ENCODE measurements at regions not wholly inside any gene's neighbourhood (a gene's known extent, or its start where the extent isn't known, plus 50 kb on each side); places are given as distances from the start of the nearest gene placed in this dataset.

GRCh38 chr4:182978152-182978827 is 61.1 kb upstream of the DCTD start:
- Histone ChIP-seq H3K27me3 (ENCODE audit: low read depth) (no peaks in the 10 kb centered on the region), H3K4me3 (no peak overlapping the region), H3K27ac (no peak overlapping the region), H3K4me1 (no peaks in the 10 kb centered on the region), H3K36me3 (no peaks in the 10 kb centered on the region), H3K9me3 (no peaks in the 10 kb centered on the region)
- TF ChIP-seq, protein P1, sequence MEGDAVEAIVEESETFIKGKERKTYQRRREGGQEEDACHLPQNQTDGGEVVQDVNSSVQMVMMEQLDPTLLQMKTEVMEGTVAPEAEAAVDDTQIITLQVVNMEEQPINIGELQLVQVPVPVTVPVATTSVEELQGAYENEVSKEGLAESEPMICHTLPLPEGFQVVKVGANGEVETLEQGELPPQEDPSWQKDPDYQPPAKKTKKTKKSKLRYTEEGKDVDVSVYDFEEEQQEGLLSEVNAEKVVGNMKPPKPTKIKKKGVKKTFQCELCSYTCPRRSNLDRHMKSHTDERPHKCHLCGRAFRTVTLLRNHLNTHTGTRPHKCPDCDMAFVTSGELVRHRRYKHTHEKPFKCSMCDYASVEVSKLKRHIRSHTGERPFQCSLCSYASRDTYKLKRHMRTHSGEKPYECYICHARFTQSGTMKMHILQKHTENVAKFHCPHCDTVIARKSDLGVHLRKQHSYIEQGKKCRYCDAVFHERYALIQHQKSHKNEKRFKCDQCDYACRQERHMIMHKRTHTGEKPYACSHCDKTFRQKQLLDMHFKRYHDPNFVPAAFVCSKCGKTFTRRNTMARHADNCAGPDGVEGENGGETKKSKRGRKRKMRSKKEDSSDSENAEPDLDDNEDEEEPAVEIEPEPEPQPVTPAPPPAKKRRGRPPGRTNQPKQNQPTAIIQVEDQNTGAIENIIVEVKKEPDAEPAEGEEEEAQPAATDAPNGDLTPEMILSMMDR (IDR thresholded peaks at IDR 0.05): no peak
- no peak for ATAC-seq
- no peak for DNase-seq
- intact Hi-C loops (cut with DNase I): no loop called here

DNA sequence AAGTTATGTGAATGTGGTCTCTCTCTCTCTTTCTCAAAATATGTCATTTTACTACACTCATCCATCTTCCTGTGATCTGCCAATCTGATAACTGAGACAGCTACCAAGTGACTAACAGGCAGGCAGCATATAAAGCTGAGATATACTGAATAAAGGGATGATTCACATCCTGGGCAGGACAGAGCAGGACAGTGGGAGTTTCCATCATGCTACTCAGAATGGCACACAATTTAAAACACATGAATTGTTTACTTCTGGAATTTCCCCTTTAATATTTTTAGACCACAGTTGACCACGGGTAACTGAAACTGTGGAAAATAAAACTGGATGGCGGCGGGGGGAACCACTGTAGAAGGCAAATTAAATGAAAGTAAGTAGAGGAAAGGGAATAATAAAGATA is 58.6 kb upstream of the DCTD start:
- H3K9me3 ChIP-seq: no peaks in the 10 kb centered on the region
- no peak for DNase-seq

GRCh38 chr4:182973941-182974340 is 56.8 kb upstream of the DCTD start:
- Histone ChIP-seq H3K36me3 (no peaks in the 10 kb centered on the region), H3K4me3 (no peak overlapping the region), H3K9me3 (no peaks in the 10 kb centered on the region), H3K4me1 (no peaks in the 10 kb centered on the region), H3K27ac (no peak overlapping the region), H3K27me3 (ENCODE audit: low read depth) (peaks cover under 1% of the 10 kb centered on the region)
- intact Hi-C loops (cut with DNase I): no loop called here
- DNase-seq (no peak), ATAC-seq (no peak)
- TF ChIP-seq, protein P1 (IDR thresholded peaks at IDR 0.05): no peak

More for the DNA sequence above, 58.6 kb upstream of the DCTD start:
- Histone ChIP-seq H3K36me3 (no peaks in the 10 kb centered on the region), H3K27ac (no peak overlapping the region), H3K4me1 (no peaks in the 10 kb centered on the region), H3K27me3 (ENCODE audit: low read depth) (no peaks in the 10 kb centered on the region), H3K4me3 (no peak overlapping the region)
- ATAC-seq: peak in 1 of 2 donors; percentile 50
- TF ChIP-seq, protein P1 (IDR thresholded peaks at IDR 0.05): no peak
- intact Hi-C loops (cut with DNase I): no loop called here

DNA sequence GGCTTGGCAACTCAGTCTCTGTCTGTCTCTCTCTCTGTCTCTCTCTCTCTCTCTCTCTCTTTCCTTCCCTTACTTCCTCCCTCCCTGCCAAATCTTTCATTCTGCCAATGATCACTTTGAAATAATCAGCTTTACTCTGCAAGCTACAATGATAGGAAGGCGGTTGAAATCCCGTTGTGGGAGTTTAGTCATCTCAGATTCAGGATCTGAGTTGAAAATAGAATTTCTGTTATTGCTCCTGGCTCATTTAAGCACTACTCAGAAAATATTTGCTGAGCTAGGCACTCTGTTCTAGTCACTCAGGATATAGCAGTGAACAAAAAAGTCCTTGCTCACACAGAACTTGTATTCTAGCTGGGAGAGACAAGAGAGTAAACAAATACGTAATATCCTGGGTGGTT is 56.3 kb upstream of the DCTD start:
- Histone ChIP-seq H3K4me1 (no peaks in the 10 kb centered on the region), H3K27ac (no peak overlapping the region), H3K9me3 (no peaks in the 10 kb centered on the region), H3K27me3 (ENCODE audit: low read depth) (peaks cover 3% of the 10 kb centered on the region), H3K36me3 (no peaks in the 10 kb centered on the region), H3K4me3 (no peak overlapping the region)
- no peak for ATAC-seq
- no peak for DNase-seq
- TF ChIP-seq, protein P1 (IDR thresholded peaks at IDR 0.05): no peak
- intact Hi-C loops (cut with DNase I): no loop called here

- Histone ChIP-seq H3K27ac (no peak overlapping the region), H3K36me3 (no peaks in the 10 kb centered on the region), H3K27me3 (ENCODE audit: low read depth) (peaks cover 3% of the 10 kb centered on the region), H3K4me1 (no peaks in the 10 kb centered on the region), H3K4me3 (no peak overlapping the region), H3K9me3 (no peaks in the 10 kb centered on the region)
- intact Hi-C loops (cut with DNase I): no loop called here
- no peak for ATAC-seq
- TF ChIP-seq, protein P1 (IDR thresholded peaks at IDR 0.05): no peak
- no peak for DNase-seq
These were observed 54.5 kb upstream of the DCTD start for GRCh38 chr4:182971702-182972101.
